ENCODE measurements at regions not wholly inside any gene's neighbourhood (a gene's known extent, or its start where the extent isn't known, plus 50 kb on each side); places are given as distances from the start of the nearest gene placed in this dataset.

- no peak for DNase-seq
- no peak for TF ChIP-seq CTCF (IDR thresholded peaks at IDR 0.05)
- no peaks in the 10 kb centered on the region for H3K4me1 ChIP-seq
- H3K9me3 ChIP-seq = no peaks in the 10 kb centered on the region
- H3K4me3 ChIP-seq = no peak overlapping the region
- no peaks in the 10 kb centered on the region for H3K27me3 ChIP-seq
- intact Hi-C loops (cut with DNase I; ENCODE audit: low total_unique reads) = no loop called here
- H3K27ac ChIP-seq = no peak overlapping the region
- no peaks in the 10 kb centered on the region for H3K36me3 ChIP-seq
Measured at GRCh38 chrX:5142644-5143043, 1086.0 kb downstream of the NLGN4X start.

- DNase-seq = no peak
- no peaks in the 10 kb centered on the region for H3K36me3 ChIP-seq
- no peaks in the 10 kb centered on the region for H3K9me3 ChIP-seq
- no peaks in the 10 kb centered on the region for H3K27me3 ChIP-seq
- H3K4me3 ChIP-seq = no peak overlapping the region
- intact Hi-C loops (cut with DNase I; ENCODE audit: low total_unique reads) = no loop called here
- H3K4me1 ChIP-seq = no peaks in the 10 kb centered on the region
- TF ChIP-seq CTCF (IDR thresholded peaks at IDR 0.05) = no peak
- no peak overlapping the region for H3K27ac ChIP-seq
Measured at GRCh38 chrX:5122181-5122678, 1106.4 kb downstream of the NLGN4X start.

- Histone ChIP-seq H3K27me3 (no peaks in the 10 kb centered on the region), H3K36me3 (no peaks in the 10 kb centered on the region), H3K4me1 (no peaks in the 10 kb centered on the region), H3K4me3 (no peak overlapping the region), H3K27ac (no peak overlapping the region), H3K9me3 (no peaks in the 10 kb centered on the region)
- no peak for DNase-seq
- intact Hi-C loops (cut with DNase I; ENCODE audit: low total_unique reads) = no loop called here
- TF ChIP-seq CTCF (IDR thresholded peaks at IDR 0.05) = no peak
Measured at GRCh38 chrX:5117816-5118215, 1110.9 kb downstream of the NLGN4X start.

GRCh38 chrX:5113128-5113527 is 1115.5 kb downstream of the NLGN4X start:
- H3K9me3 ChIP-seq = no peaks in the 10 kb centered on the region
- H3K4me1 ChIP-seq = no peaks in the 10 kb centered on the region
- TF ChIP-seq CTCF (IDR thresholded peaks at IDR 0.05) = peak; percentile 36 to 42
- no peaks in the 10 kb centered on the region for H3K36me3 ChIP-seq
- intact Hi-C loops (cut with DNase I; ENCODE audit: low total_unique reads) = loop anchor here (5.0 kb wide), 1 partner anchor 566 kb away; no protein-coding TSS in a partner anchor
- no peak overlapping the region for H3K4me3 ChIP-seq
- no peak overlapping the region for H3K27ac ChIP-seq
- DNase-seq = no peak
- no peaks in the 10 kb centered on the region for H3K27me3 ChIP-seq

GRCh38 chrX:5100004-5100403 is 1128.7 kb downstream of the NLGN4X start:
- TF ChIP-seq CTCF (IDR thresholded peaks at IDR 0.05) = no peak
- intact Hi-C loops (cut with DNase I; ENCODE audit: low total_unique reads) = no loop called here

GRCh38 chrX:5086388-5086787 is 1142.3 kb downstream of the NLGN4X start:
- Histone ChIP-seq H3K27ac (no peak overlapping the region), H3K36me3 (no peaks in the 10 kb centered on the region), H3K9me3 (no peaks in the 10 kb centered on the region), H3K27me3 (no peaks in the 10 kb centered on the region), H3K4me1 (no peaks in the 10 kb centered on the region), H3K4me3 (no peak overlapping the region)
- intact Hi-C loops (cut with DNase I; ENCODE audit: low total_unique reads) = no loop called here
- no peak for TF ChIP-seq CTCF (IDR thresholded peaks at IDR 0.05)
- no peak for DNase-seq

More at GRCh38 chrX:5100004-5100403, 1128.7 kb downstream of the NLGN4X start:
- no peak overlapping the region for H3K27ac ChIP-seq
- H3K27me3 ChIP-seq = no peaks in the 10 kb centered on the region
- H3K36me3 ChIP-seq = no peaks in the 10 kb centered on the region
- H3K4me3 ChIP-seq = no peak overlapping the region
- H3K4me1 ChIP-seq = no peaks in the 10 kb centered on the region
- no peaks in the 10 kb centered on the region for H3K9me3 ChIP-seq
- DNase-seq = no peak

Measured in tibial artery (tissue), 4 donors.